ENCODE measurements at regions not wholly inside any gene's neighbourhood (a gene's known extent, or its start where the extent isn't known, plus 50 kb on each side); places are given as distances from the start of the nearest gene placed in this dataset.
"Not testable (repeated sequence)": the region's sequence is repeated elsewhere in the genome, so short reads cannot be mapped to it uniquely, and the experiment has no call there.

- no peak overlapping the region for H3K27ac ChIP-seq
- DNase-seq (ENCODE audit: low spot score in 2 of 2) = no peak
- H3K27me3 ChIP-seq = no peaks in the 10 kb centered on the region
- no peaks in the 10 kb centered on the region for H3K9me3 ChIP-seq
- TF ChIP-seq POLR2A (IDR thresholded peaks at IDR 0.05) = no peak
- H3K4me3 ChIP-seq = no peak overlapping the region
- WGBS, 2 donors = 36 to 37% methylated on average over 7 of the region's 7 CpGs
- H3K4me1 ChIP-seq = no peaks in the 10 kb centered on the region
- H3K36me3 ChIP-seq = no peaks in the 10 kb centered on the region
These were observed 1602.4 kb downstream of the STIM2 start for GRCh38 chr4:28462766-28463700.

GRCh38 chr4:28464823-28465222 lies 1604.2 kb downstream of the STIM2 start:
- Histone ChIP-seq H3K36me3 (no peaks in the 10 kb centered on the region), H3K27me3 (no peaks in the 10 kb centered on the region), H3K9me3 (no peaks in the 10 kb centered on the region), H3K4me3 (no peak overlapping the region), H3K27ac (no peak overlapping the region), H3K4me1 (no peaks in the 10 kb centered on the region)
- DNase-seq (ENCODE audit: low spot score in 2 of 2) = no peak
- WGBS, 2 donors = 79 to 82% methylated on average over 1 of the region's 1 CpG
- TF ChIP-seq POLR2A (IDR thresholded peaks at IDR 0.05) (no peak), EP300 (IDR thresholded peaks at IDR 0.05) (no peak), CTCF (IDR thresholded peaks at IDR 0.05) (no peak)

GRCh38 chr4:28466886-28467285 lies 1606.2 kb downstream of the STIM2 start:
- not testable (repeated sequence) for H3K4me3 ChIP-seq; H3K27me3 ChIP-seq; H3K4me1 ChIP-seq; H3K9me3 ChIP-seq; H3K36me3 ChIP-seq; H3K27ac ChIP-seq; DNase-seq (ENCODE audit: low spot score in 2 of 2)
- WGBS, 2 donors = 91 to 97% methylated on average over 24 of the region's 24 CpGs

GRCh38 chr4:28469387-28469786 lies 1608.7 kb downstream of the STIM2 start:
- no peaks in the 10 kb centered on the region for H3K4me1 ChIP-seq
- TF ChIP-seq EP300 (IDR thresholded peaks at IDR 0.05) = no peak
- TF ChIP-seq POLR2A (IDR thresholded peaks at IDR 0.05) = no peak
- no peak for TF ChIP-seq CTCF (IDR thresholded peaks at IDR 0.05)
- H3K27me3 ChIP-seq = no peaks in the 10 kb centered on the region
- 72 to 82% methylated on average over 1 of the region's 1 CpG for WGBS, 2 donors
- DNase-seq (ENCODE audit: low spot score in 2 of 2) = no peak
- H3K9me3 ChIP-seq = no peaks in the 10 kb centered on the region
- H3K36me3 ChIP-seq = no peaks in the 10 kb centered on the region
- H3K4me3 ChIP-seq = no peak overlapping the region
- H3K27ac ChIP-seq = no peak overlapping the region

- WGBS, 2 donors = 61 to 71% methylated on average over 2 of the region's 2 CpGs
- TF ChIP-seq CTCF (IDR thresholded peaks at IDR 0.05) (no peak), POLR2A (IDR thresholded peaks at IDR 0.05) (no peak), EP300 (IDR thresholded peaks at IDR 0.05) (no peak)
- H3K27ac ChIP-seq = no peak overlapping the region
- H3K4me3 ChIP-seq = no peak overlapping the region
- H3K27me3 ChIP-seq = no peaks in the 10 kb centered on the region
- H3K36me3 ChIP-seq = no peaks in the 10 kb centered on the region
- H3K4me1 ChIP-seq = no peaks in the 10 kb centered on the region
- H3K9me3 ChIP-seq = no peaks in the 10 kb centered on the region
- no peak for DNase-seq (ENCODE audit: low spot score in 2 of 2)
These were observed 1609.2 kb downstream of the STIM2 start for GRCh38 chr4:28469886-28470285.

GRCh38 chr4:28475381-28475780 lies 1614.7 kb downstream of the STIM2 start:
- H3K36me3 ChIP-seq = no peaks in the 10 kb centered on the region
- no peaks in the 10 kb centered on the region for H3K4me1 ChIP-seq
- no peaks in the 10 kb centered on the region for H3K27me3 ChIP-seq
- TF ChIP-seq POLR2A (IDR thresholded peaks at IDR 0.05) (no peak), CTCF (IDR thresholded peaks at IDR 0.05) (no peak), EP300 (IDR thresholded peaks at IDR 0.05) (no peak)
- 53 to 67% methylated on average over 1 of the region's 1 CpG for WGBS, 2 donors
- H3K4me3 ChIP-seq = no peak overlapping the region
- H3K9me3 ChIP-seq = no peaks in the 10 kb centered on the region
- H3K27ac ChIP-seq = no peak overlapping the region
- DNase-seq (ENCODE audit: low spot score in 2 of 2) = no peak

Data from tibial nerve (tissue), 4 donors.